NCI-H524 (cell line): ENCODE measurements at regions not wholly inside any gene's neighbourhood (a gene's known extent, or its start where the extent isn't known, plus 50 kb on each side); places are given as distances from the start of the nearest gene placed in this dataset.
"Not testable (repeated sequence)": the region's sequence is repeated elsewhere in the genome, so short reads cannot be mapped to it uniquely, and the experiment has no call there.

Experiments used
- DNase-seq, 2 experiments: peaks; one replicate each; lab custom pipeline; 2025; lab: John Stamatoyannopoulos, UW

DNA sequence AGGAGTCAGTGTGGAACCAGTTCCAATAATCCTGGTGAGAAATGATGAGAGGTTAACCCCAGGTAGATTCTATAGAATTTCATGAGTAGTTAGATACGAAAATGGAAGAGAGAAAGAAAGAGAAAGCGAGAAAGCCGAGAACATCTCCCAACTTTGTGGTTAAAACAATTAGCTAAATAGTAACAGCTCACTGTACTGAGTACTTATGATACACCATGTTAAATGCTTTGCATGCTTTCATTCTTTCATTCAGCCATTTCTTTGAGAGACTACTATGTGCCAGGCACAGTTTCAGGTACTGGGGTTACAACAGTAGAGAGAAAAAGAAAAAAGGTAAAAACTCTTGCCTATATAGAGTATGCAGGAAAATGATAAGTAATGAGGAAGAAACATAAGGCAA lies 109.7 kb upstream of the SYT6 start:
- no peak for DNase-seq

DNA sequence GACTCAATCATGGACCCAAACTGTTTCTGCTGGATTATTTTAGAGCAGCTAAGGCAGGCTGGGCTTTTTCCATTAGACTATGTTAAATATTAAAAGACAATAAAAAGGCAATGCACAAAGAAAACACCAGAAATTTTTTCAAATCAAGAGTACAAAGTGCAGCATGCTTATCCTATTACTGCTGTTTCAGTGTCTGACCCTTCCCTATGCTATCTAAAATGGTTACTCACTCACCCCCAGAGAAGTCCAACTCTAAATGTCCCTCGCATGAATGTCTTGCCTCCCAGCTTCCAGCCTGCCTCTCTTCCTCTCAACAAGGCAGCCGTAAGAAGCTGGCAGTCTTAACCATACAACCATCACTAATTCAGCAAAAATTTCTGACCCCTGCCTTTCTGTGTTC lies 108.7 kb upstream of the SYT6 start:
- DNase-seq = no peak

DNA sequence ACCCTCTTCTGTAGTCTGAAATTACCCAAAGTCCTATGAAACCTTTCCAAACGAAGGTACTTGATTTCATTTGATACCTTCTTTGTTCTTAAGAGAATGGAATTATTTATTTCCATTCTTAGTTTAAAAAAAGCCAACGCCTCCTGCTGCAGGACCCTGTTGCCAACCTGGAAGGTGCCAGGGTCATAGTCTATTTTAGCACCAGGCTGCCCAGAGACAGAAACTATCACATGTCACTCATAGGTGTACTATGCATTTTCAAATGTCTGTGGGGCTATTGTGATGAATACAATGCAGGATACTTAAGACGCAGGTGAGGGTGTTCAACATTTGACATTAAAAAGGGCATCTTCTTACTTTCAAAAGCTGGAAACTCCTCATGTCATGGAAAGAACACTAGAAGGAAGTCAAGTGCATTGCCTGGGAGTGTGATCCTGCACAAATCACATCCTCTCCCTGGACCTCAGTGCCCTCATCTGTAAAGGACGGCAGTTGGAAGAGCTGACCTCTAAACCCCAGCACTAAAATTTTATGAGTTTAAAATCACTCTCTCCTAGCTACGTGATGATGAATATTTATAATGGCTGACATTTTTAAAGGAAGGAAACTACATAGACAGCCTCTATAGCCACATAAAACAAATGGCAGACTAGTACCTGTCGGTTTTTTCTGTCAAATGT lies 107.3 kb upstream of the SYT6 start:
- DNase-seq = no peak

DNA sequence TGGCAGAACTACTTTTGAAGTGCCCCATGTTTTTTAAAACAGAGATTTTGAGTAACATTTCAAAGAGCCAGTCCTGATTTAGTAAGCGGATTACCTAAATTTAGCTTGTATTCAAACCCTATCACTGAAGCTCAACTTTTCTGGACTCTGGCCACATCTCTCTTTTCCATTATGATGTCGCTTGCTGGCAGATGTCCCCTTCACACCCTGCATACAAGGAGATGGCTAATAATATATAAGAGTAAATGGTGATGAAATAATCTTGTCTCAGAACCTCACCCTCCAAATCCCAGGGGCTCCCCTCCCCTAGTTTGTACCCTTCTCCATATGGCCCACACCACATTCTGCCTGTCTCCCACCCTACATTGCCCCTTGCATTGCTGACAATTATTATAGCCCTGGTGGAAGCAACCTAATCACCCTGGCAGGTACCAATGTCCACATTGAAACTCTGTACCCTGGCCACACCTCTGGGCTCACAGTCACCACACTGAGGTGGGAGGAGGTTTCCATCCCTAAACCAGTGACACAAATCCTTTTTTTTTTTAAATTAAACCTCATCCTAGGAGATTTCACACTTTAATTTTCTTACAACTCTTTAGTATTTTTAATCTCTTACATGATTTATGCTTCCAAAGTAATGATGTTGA lies 106.0 kb upstream of the SYT6 start:
- DNase-seq = peak; percentile 20 to 62

DNA sequence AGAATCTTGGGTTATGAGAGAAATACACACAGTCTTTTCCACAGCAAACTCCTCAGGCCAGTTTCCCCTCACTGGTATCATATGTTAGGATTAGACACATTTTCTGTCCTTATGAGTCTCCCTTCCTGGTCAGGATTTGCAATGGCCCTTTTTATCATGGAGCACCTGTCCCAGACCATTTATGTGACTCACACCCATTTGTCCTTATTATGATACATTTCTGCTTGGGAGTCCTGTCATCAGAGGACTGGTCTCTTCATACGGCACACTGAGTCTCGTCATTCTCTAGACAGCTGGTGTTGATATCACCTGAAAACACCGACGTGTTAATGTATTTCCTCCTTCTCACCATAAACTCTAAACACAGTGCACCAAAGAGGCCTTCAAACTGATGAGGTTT lies 105.0 kb upstream of the SYT6 start:
- no peak for DNase-seq

DNA sequence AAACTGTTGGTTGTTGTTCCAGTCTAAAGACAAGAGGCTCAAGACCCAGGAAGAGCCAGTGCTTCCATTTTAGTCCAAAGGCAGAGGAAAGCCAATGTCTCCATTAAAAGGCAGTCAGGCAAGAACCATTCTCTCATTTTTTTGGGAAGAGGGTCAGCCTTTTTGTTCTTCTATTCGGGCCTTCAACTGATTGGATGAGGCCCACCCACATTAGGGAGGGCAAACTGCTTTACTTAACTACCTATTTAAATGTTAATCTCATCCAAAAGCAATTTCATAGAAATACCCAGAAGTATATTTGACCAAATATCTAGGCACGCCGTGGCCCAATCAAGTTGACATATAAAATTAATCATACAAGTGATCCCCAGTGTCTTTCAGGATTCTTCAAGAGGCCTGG lies 104.4 kb upstream of the SYT6 start:
- no peak for DNase-seq

DNA sequence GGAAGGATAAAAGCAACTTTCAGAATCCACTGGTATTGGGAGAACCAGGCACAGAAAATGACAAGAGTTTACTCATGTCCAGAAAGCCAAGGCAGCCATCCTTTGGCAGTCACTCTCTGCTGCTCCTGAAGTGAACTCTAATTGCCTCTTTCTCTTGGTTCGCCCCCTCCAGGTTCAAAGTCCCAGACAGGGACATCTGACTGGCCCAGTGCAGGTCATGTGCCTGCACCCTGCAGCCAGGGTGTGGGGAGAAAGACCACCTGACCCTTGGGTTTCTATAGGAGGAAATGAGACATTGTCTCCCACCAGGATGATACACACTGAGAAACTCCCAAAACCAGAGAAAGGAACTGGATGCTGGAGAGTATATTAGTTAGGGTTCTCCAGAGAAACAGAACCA lies 103.9 kb upstream of the SYT6 start:
- no peak for DNase-seq

DNA sequence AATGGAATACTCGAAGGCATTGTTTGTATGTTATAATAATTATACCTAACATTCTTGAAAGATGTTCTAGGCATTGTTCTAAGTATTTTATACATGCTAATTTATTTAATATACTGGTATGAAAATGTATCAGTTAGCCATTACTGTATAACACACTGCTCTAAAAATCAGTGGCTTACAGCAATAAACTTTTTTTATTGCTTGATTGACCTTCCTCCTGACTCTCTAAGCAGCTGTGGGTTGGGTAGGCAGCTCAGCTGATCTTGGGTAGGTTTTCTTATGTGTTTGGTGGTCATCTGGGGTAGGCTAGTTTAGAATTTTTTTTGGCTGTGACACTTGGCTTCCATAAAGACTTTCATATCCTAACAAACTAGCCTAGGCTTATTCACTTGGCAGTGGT lies 100.2 kb upstream of the SYT6 start:
- DNase-seq = no peak

DNA sequence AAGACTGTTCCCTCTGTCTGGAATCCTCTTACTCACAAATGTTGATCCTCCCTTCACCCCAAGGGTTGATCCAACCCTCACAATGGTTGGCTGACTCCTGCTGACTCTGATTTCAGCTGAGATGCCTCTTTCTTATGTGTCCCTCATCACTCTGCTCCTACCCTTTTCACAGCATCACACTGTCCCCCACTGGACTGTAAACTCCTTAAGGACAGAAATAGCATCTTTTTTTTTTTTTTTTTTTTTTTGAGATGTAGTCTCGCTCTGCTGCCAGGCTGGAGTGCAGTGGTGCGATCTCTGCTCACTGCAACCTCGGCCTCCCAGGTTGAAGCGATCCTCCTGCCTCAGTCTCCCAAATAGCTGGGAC lies 97.9 kb upstream of the SYT6 start:
- no peak for DNase-seq

DNA sequence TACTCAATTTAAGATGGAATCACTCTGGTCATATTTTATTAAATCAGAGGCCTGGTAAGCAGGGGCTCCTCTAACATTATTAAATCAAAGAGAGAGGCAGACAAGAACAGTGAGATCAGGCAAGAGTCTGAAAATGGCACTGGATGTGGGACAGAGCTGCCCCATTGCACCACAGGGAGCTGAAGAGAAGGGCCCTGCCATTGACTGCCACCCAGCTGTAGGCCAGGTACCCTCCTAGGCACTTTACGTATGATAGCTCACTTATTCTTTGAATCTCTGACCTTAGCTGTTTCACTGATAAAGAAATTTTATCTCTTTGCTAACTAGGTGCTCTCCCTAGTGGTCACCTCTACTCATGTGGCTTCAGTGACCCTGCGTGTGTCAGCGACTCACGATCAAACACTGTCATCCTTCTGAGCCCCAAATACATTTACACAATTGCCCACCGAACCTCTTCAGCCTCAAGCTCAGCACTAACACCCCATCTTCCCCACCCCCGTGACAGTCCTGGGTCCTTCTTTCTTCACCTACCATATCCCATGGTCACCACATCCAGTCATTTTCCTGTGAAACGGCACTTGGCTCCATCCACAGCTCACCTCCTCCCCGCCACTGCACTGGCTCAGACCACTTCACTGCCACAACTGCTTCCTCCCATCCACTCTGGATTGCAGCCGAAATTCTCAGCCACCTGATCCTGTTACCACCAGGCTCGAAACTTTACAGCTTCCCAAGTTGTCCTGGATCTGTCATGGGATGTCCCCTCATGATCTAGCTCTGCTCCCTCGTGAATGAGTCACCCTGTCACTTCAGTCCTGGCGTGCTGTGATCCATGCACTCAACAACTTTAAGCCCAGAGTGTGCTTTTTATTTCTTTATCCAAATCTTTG lies 97.3 kb upstream of the SYT6 start:
- DNase-seq = no peak

DNA sequence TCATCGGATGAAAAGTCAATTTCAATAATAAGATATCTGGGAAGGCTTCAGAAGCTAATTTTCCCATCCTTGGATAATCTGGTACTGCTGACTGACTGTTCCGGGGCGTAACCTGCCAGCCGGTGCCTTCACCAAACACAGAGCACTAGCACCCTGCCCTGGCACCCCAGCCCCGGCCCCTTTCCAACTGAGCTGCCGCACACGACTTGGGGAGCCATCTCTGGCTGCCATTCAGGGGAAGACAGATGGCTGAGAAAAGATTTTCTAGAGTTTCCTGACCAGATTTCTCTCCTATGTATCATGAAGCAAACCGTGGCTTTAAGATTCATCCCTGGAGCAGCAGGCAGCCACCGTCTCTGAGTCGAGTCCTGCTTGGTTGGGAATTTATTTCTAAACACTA lies 96.0 kb upstream of the SYT6 start:
- DNase-seq = no peak

DNA sequence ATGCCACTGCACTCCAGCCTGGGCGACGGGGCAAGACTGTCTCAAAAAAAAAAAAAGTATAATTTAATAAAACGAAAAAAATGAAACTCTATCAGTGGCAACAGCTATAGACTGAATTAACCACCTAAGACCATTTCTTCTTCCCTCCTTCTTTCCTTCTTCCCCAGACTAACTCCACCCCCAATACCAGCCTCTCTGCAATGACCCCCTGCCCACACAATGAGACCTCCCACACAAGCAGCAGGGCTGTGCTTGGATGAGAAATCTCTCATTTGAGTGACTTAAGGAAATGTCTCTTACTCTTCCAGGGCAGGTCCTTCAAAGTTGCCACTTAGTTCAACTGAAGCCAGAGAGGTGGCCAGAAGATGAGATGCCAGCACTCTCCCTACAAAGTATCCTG lies 94.5 kb upstream of the SYT6 start:
- no peak for DNase-seq

DNA sequence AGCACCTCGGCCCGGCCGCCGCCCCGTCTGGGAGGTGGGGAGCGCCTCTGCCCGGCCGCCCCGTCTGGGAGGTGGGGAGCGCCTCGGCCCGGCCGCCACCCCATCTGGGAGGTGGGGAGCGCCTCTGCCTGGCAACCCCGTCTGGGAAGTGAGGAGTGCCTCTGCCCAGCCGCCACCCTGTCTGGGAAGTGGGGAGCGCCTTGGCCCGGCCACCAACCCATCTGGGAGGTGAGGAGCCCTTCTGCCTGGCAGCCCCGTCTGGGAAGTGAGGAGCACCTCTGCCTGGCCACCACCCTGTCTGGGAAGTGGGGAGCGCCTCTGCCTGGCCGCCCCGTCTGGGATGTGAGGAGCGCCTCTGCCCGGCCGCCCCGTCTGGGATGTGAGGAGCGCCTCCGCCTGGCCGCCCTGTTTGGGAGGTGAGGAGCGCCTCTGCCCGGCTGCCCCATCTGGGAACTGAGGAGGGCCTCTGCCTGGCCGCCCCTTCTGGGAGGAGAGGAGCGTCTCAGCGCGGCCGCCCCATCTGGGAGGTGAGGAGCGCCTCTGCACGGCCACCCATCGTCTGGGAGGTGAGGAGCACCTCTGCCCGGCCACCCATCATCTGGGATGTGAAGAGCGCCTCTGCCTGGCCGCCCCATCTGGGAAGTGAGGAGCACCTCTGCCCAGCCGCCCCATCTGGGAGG lies 89.0 kb upstream of the SYT6 start:
- not testable (repeated sequence) for DNase-seq

DNA sequence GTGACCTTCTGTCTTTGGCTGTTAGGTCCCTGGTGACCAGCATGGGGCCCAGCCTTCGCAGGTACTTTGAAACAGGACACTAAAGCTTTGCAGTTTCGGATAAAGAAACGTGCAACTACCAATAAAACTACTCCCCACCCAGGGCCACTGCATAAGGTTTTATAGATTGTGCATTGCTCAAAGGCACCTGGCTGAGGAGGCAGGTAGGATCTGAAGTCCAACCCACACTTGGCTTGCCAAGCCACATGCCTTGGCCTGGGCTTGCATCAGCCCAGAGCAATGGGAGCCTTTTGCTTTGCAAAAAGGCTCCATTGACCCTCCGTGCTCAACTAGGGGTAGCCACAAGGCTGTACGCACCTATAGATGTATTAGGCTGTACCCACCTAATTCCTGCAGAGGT lies 84.4 kb upstream of the SYT6 start:
- no peak for DNase-seq

DNA sequence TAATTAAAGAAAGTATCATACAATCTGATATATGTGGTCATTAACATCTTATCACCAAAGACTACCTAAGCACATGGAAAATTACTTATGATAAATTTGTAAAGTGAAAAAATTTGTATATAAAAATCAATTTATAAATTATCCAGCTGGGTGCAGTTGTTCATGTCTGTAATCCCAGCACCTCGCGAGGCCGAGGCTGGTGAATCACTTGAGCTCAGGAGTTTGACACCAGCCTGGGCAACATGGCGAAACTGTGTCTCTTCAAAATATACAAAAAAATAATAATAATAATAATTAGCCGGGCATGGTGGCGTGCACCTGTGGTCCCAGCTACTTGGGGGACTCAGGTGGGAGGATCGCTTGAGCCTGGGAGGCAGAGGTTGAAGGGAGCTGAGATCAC lies 82.8 kb upstream of the SYT6 start:
- no peak for DNase-seq

DNA sequence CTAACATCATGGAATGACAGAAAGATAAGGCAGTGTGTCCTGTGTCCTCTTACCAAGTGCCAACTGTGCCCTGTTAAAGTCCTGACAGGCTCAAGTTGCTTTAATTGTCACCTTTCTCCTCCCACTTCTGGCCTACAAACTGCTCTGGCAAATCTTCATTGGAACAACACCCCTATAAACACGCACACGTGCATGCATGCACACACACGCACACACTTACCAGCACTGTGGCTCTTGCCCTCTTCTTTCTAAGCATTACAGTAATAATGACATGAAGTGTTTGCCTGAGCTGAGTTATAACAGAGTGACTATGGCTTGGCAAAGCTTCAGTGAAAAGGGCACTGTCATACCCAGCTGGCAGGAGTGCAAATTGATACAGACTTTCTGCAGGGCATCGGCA lies 82.3 kb upstream of the SYT6 start:
- peak; percentile 44 to 65 for DNase-seq

DNA sequence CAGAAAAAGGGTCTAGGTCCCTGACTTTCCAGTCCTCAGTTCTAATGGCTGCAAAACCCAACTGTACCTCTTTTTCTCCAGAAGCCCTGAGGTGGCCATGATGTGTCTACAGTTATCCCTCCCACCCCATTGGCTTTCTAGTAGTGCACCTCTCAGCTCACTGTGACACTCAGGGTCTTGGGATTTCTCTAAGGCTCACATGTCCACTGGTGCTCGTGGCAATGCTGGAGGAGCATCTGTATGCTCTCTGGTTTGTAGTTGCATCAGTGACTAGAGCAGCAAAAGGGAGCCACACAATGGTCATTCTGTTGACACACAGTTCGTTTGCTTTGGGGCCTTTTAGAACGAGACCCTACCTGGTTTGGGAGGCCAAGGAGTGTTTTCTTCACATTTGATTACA lies 81.6 kb upstream of the SYT6 start:
- peak in 1 of 2 experiments; percentile 19 for DNase-seq

DNA sequence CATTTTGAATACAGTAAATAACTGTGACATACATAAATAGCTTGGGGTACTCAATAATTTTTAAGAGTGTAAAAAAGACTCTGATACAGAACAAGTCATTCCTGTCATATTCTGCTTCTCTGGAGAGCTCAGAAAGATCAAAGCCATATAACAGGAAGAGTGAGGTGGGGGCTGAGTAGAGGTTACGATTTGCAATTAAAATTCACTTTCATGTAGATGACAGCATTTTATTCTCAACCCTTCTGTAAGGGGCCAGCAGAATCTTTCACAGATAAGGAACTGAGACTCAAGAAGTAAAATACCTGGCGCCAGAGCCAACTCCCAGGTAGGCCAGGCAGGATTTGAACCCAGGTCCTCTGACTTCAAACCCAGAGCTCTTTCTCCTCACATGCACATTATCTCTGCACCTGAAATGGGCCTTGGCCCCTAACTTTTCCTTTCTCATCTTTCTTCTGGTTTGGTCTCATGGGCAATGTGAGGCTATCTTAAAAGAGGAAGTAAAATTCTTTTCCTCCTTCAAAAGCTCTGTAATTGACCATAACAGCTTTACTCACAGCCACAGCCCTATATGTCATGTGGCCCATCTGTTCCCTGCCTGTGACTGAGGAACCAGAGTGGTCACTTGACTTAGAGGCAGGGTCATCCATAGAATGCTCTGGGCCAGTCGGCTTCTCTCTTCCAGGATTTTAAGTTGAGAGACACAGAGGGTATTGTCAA lies 80.9 kb upstream of the SYT6 start:
- DNase-seq = no peak

DNA sequence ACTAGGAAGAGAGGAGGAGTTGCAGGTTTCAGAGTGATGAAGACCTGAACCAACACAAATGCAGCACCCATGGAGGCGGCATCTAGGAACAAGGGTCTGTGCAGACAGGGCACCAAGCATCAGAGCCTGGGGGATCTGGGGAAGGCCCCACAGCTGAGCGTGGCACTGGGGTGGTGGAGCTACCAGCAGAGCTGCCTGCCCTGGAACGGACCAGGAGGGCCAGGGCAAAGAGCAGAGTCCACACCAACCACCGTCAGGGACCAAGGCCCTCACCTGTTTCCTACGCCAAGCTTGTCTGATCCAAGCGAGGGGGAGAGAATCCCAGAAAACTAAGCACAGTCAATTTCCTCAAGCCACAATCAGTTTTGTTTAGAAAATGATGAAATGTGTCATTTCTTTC lies 79.0 kb upstream of the SYT6 start:
- no peak for DNase-seq

DNA sequence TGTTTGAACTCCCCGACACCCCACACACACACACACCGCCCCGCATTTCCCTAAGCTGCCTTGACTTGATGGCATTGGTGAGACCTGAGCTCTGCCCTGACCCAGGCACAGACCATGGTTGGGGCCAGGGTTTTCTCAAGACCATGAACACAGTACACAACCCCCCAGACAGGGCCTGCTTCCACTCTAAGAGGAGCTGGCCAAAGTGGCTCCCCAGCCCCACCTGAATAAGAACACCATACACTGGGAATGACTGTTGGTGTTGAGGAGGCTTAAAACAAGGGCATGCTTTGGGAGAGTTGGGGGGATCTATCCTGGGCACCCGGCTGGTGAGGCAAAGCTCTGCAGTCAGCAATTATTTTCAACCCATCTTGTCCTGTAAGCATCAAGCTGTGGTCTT lies 77.6 kb upstream of the SYT6 start:
- DNase-seq = no peak

DNA sequence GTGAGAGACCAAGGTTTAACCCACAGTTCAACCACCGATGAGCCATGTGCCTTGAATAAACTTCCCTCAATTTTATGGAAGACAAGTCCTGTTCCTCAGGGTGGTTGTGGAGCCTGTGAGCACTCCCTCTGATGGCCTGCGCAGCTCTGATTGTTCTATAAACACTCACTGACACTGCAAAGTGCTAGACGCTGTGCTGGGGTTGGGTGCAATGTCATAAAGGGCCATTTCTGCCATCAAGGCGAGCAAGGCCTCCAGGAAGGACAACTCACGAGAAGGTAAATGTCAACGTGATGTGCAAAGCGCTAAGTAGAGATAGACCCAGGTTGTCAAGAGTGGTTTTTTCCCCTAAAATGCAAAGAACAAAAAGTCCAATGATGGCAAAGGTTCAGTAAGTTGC lies 75.7 kb upstream of the SYT6 start:
- DNase-seq = no peak

DNA sequence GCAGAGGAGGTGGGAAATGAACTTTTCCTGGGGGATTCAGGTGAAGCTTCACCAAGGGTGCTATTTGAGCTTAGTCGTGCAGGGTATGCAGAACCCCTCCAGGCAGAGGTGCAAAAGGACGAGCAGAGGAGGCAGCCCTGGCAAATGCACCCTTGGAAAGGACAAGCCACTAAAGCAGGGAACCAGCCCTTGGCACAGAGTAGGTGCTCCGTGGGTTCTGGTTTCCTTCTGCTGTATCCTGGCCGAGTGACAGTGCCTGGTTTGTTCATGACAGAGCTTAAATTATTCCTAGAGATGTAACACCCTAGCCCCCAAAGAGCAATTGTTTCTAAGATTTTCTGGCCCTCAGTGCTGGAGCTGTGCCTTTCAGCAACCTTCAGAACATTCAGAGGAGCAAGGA lies 73.4 kb upstream of the SYT6 start:
- DNase-seq = no peak
